Neural cell (in vitro differentiated cells): ENCODE measurements at regions not wholly inside any gene's neighbourhood (a gene's known extent, or its start where the extent isn't known, plus 50 kb on each side); places are given as distances from the start of the nearest gene placed in this dataset.
"Not testable (repeated sequence)": the region's sequence is repeated elsewhere in the genome, so short reads cannot be mapped to it uniquely, and the experiment has no call there.

Experiments
- CTCF ChIP-seq: fragments of 450-650 bp; IDR thresholded peaks from 2 replicates; pipeline ENCODE4 v1.5.1; 2014; ENCODE audit warnings: antibody characterized with exemption, mild to moderate bottlenecking, moderate library complexity; ENCODE audit not compliant: poor library complexity, severe bottlenecking
- EP300 ChIP-seq: fragments of 450-650 bp; conservative IDR thresholded peaks from 2 replicates; pipeline ENCODE4 v1.6.1; 2014; ENCODE audit warnings: antibody characterized with exemption, mild to moderate bottlenecking, moderate library complexity; ENCODE audit not compliant: poor library complexity, severe bottlenecking
- EZH2 ChIP-seq: fragments of 200-600, 300-800 bp; shearing (Covaris generic), sonication (generic); IDR thresholded peaks from 2 replicates; pipeline ENCODE4 v1.6.1; 2014; ENCODE audit warnings: antibody characterized with exemption, low read length, borderline replicate concordance, mild to moderate bottlenecking; ENCODE audit not compliant: insufficient read depth, poor library complexity, severe bottlenecking
- POLR2AphosphoS5 ChIP-seq: IDR thresholded peaks from 2 replicates; pipeline ENCODE4 v1.6.1; 2012
- RAD21 ChIP-seq: fragments of 450-650 bp; conservative IDR thresholded peaks from 2 replicates; pipeline ENCODE4 v1.6.1; 2014; ENCODE audit warnings: antibody characterized with exemption, mild to moderate bottlenecking, moderate library complexity
- REST ChIP-seq: IDR thresholded peaks from 2 replicates; pipeline ENCODE4 v1.6.1; 2012; ENCODE audit warnings: borderline replicate concordance

- not testable (repeated sequence) for TF ChIP-seq CTCF, RAD21, REST, EP300, POLR2AphosphoS5, EZH2
Measured at GRCh38 chr7:86981937-86982336, 77.5 kb downstream of the ELAPOR2 start.
